GM04504 (cell line): ENCODE measurements at regions not wholly inside any gene's neighbourhood (a gene's known extent, or its start where the extent isn't known, plus 50 kb on each side); places are given as distances from the start of the nearest gene placed in this dataset.

Source experiments
- DNase-seq: peaks from one replicate; pipeline ENCODE4 v3.0.0-alpha.2; 2012; ENCODE audit warnings: low read depth

- no peak for DNase-seq
Observed at GRCh38 chr13:111038887-111039286, 76.2 kb upstream of the ARHGEF7 start.

DNA sequence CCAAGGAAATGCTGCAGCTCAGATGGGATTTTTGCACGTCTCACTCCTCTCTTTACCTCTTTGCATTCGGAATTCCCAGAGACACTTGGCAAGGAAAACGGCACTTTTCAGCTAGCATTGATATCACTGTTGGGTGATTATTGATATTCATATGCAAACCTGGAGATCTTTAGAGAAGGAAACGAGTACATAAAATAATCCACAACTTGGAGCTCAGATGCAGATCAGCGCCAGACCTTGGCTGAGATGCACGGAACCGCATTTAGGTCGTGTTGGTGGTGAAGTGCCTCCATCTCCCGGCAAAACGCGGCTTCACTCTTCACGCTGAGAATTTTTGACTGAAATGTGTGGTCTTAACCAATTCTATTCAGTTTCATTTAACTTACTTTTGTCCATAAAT, 77.2 kb upstream of the ARHGEF7 start:
- no peak for DNase-seq

GRCh38 chr13:111036665-111037064, 78.4 kb upstream of the ARHGEF7 start:
- no peak for DNase-seq

GRCh38 chr13:111035861-111036260, 79.2 kb upstream of the ARHGEF7 start:
- no peak for DNase-seq

DNA sequence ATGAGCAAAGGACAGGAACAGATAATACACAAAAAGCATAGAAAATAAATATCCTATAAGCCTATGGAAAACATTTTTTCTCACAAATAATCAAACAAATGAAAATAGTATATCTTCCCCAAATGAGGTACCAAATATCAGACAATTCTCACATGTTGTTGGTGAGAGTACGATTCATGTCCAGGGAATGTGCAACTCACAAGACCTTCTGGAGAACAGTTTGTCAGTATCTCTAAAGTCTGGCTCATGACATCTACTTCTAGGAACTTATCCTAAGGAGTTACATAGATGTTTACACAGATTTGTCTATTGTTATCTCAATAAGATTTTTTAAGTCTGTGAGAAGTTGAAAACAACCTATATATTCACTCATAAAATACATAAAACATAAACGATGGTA, 80.3 kb upstream of the ARHGEF7 start:
- DNase-seq = no peak

DNA sequence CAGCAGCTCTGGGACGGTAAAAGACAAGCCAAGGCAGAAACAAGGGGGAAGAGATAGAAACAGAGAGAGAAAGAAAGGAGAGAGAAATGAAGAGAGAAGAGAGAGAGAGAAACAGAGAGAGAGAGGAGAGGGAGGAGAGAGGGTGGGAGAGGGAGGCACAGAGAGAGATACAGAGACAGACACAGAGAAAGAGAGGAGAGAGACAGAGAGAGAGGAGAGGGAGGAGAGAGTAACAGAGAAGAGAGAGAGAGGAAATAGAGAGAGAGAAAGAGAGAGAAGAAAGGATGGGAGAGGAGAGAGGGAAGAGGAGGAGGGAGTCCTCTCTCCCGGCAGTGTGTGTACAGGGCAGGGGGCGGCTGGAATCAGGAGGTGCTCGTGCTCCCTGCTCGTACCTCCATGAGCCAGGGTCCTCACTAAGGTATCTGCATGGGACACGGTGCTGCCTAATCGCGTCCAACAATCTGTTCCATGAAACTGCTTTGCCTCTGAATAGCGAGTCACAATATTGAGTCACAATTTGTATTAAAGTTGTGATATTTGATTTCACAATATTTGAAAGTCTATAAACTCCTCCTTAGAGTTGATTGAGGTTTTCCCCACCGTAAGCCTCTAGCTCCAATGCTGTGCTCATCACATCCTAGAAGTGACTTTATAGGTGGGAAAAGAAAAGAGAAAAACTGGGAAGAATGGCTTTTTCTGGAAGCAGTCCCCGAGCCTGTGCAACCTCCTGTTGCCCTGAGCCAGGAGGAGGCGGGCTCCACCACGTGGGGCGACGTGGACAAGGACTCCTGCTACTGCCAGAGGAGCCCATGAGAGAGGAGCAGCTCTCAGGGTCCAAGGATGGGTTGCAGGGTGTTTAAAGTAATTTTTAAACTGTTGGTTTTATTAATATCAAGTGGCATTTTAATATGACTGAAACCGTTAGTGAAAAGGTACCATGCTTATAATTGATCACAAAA, 81.7 kb upstream of the ARHGEF7 start:
- DNase-seq = no peak

GRCh38 chr13:111031531-111031961, 83.6 kb upstream of the ARHGEF7 start:
- peak; percentile 79 for DNase-seq

GRCh38 chr13:111029957-111030609, 85.0 kb upstream of the ARHGEF7 start:
- no peak for DNase-seq

DNA sequence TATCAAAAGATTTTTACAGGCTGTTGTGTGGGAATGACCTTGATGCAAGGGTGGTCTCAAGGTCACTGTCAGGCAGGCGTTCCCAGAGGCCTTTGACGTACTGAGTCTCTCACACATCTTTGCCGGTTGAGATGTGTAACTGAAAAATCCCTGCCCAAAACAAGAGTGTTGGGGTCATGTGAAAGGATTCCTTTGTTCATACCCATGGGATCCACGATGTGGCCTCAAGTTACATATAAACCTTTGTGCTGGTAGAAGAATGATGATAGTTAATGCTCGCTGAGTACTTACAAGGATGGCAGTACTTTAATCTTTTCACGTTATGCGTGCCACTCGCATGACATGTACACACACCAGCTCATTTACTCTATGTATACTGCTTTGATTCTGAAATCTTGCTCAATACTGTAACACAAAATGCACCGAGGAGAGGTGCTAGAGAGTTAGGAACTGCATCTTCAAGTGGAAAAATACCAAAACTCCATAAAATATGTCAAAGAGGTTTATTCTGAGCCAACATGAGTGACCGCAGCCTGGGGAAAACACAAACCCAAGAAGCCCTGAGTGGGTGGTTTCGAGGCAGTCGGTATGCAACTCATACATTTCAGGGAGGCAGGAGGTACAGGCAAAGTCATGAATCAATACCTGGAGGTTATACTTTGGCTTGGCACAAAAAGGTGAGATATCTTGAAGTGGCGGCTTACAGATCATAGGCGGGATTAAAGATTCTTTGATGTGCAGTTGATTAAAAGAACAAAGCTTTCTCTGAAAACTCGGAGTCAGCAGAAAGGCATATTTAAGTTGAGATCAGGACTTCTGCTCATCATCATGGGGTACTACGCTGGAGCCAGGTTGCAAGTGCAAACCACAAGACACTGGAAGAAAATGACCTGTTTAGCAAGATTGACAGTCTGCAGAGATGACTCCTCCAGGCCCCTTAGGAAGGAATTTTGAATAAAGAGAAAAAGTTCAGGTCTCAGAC, 87.4 kb upstream of the ARHGEF7 start:
- no peak for DNase-seq

GRCh38 chr13:111025310-111025709, 89.8 kb upstream of the ARHGEF7 start:
- no peak for DNase-seq

DNA sequence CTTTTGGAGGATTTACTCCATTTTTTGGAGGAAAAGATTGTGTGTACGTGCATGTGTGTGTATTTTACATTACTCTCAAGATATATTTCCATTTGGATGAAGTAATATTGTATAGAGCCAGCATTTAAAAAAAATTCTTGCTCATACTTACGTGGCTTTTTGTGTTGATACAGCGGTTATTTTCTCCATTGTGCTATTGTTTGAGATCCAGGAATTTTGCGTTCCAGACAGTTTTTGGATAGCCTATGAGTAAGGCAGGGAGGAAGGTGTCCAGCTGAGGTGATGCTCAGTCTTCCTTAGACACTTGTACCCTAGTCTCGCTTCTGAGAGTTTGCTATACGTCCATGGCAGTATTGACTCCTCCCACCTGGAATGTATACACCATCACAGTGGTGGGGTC, 92.2 kb upstream of the ARHGEF7 start:
- DNase-seq = no peak

DNA sequence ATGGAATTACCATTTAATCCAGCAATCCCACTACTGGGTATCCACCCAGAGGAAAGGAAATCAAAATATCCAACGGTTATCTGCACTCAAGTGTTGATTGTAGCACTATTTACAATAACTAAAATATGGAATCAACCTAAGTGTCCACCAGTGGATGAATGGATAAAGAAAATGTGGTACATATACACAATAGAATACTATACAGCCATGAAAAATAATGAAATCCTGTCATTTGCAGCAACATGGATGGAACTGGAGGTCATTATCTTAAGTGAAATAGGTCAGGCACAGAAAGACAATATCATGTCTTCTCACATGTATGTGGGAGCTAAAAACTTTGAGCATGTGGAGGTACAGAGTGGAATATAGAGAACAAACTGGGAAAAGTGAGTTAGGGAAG, 92.9 kb upstream of the ARHGEF7 start:
- DNase-seq = no peak

DNA sequence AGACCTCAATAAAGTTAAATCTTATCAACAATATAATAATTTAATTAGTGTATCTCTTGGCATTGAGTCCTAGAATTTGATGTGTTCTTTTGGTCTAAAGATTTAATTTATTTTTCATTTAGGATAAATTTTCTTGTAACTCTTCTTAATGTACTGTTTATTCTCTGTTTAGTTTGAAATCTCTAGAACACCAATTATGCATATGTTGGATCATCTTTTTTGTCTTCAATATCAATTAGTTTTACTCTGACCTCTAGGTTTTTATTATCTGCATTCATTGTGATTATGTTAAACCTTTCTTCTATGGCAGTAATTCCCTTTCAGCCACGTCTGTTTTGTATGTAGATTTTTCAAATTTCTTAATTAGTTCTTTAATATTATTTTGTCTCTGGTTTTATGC, 93.8 kb upstream of the ARHGEF7 start:
- no peak for DNase-seq

- no peak for DNase-seq
Observed at GRCh38 chr13:111020546-111020945, 94.6 kb upstream of the ARHGEF7 start.

GRCh38 chr13:111020021-111020420, 95.1 kb upstream of the ARHGEF7 start:
- no peak for DNase-seq

- DNase-seq = no peak
Observed at GRCh38 chr13:111017755-111018459, 97.2 kb upstream of the ARHGEF7 start.

DNA sequence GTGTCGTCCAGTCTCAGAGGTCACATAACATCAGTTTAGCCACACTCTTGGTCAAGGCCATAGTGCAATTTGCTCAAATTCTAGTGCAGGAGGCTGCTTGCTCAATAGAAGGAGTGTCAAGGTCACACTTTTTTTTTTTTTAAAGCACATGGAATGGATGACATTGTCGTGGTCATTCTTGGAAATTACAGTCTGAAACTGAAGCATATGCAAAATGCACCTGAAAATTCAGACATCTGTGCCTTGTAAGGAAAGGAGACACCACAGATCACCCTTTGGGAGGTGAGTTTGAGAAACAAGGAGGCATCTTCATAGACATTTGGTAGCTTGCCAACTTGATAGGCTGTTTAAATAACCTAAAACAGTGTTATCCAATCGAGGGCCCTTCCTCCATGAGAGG, 98.3 kb upstream of the ANKRD10 start:
- DNase-seq = no peak

DNA sequence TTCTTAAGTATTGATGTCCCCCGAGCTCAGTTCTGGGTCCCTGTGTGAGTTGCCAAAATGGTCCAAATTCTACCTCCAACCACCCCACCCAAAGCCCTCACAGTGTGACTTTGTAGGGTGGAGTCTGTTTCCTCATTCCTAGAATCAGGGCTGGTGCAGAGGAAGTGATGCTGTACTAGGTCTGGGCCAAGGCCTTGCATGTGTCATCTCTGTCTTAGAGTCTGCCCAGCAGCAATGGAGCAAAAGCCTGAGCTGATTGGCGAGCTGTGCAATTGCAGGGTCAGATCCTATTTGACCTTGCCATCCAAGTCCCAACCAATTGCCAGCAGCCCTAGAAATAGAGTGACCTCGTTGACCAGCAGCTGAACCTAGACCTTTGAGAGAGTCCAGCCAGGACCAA, 97.0 kb upstream of the ANKRD10 start:
- no peak for DNase-seq

DNA sequence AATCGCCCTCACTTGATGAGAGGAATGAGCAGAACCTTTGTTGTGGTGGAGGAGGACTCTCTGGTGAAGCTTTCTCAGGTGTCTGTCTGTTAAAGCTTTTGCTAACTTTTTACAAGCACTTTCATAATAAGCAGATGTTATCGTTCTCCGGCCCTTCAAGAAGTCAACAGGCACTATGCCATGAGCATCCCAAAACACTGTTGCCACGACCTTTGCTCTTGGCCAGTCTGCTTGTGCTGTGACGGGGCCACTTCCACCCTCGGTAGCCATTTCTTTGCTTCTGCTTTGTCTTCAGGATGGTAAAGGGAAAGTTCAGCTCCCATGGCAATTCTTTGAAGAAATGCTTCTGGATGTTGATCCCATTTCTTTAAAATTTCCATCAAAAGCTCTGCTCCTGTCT, 93.5 kb upstream of the ANKRD10 start:
- no peak for DNase-seq

DNA sequence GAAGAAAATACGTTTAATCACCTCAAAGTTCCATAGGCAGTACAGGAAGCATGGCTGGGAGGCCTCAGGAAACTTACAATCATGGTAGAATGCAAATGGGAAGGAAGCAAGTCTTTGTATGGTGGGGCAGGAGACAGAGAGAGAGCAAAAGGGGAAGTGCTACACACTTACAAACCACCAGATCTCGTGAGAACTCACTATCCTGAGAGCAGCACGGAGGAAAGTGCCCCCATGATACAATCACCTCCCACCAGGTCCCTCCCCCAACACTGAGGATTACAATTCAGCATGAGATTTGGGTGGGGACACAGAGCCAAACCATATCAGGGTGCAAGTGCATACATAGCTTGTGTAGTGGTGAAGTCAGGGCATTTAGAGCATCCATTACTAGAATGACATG, 92.3 kb upstream of the ANKRD10 start:
- DNase-seq = no peak

- DNase-seq = peak; percentile 57
Observed at GRCh38 chr13:111006506-111007031, 91.7 kb upstream of the ANKRD10 start.
